ENCODE measurements at regions not wholly inside any gene's neighbourhood (a gene's known extent, or its start where the extent isn't known, plus 50 kb on each side); places are given as distances from the start of the nearest gene placed in this dataset.
"Not testable (repeated sequence)": the region's sequence is repeated elsewhere in the genome, so short reads cannot be mapped to it uniquely, and the experiment has no call there.

DNA sequence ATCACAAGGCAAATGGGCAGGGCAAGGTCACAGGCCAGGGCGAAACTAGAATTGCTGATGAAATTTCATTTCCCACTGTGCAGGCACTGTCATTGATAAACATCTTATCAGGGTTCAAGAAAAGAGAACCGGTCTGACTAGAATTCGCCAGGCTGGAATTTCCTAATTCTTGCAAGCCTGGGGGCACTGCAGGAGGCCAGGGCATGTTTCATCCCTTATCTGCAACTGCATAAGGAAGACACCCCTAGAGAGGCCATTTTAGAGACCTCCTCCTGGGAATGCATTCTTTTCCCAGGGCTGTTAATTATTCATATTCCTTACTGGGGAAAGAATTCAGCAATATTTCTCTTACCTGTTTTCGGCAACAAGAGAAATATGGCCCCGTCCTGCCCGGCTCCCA is 266.2 kb upstream of the CYLC2 start:
- DNase-seq (ENCODE audit: low read depth): no peak

DNA sequence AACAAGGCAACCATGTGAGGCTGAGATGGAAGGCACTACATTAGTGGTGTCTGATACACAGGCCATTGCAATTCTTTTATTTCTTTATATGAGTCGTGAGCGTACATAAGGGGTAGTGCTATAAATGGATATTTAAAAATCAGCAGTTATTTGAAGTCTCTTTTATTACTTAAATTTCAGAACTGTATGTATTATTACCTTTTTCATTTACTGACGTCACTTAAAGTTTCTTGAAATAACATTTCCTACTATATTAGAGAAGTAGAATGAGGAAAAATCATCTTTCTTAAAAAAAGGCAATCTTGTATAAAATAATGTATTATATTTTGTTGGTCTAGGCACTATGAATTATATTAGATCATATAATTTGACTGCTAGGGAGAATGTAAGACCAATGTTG is 280.9 kb upstream of the CYLC2 start:
- DNase-seq (ENCODE audit: low read depth): no peak

DNA sequence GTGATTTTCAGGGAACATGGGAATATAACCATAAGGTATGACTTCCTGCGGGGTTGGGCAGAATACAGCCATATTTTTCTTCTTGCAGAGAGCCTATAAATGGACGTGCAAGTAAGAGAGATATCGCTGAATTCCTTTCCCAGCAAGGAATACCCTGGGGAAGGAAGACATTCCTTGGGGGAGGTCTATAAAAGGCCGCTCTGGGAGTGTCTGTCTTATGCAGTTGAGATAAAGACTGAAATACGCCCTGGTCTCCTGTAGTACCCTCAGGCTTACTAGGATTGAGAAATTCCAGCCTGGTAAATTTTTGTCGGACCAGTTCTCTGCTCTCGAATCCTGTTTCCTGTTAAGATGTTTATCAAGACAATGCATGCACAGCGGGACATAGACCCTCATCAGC is 282.2 kb upstream of the CYLC2 start:
- not testable (repeated sequence) for DNase-seq (ENCODE audit: low read depth)

DNA sequence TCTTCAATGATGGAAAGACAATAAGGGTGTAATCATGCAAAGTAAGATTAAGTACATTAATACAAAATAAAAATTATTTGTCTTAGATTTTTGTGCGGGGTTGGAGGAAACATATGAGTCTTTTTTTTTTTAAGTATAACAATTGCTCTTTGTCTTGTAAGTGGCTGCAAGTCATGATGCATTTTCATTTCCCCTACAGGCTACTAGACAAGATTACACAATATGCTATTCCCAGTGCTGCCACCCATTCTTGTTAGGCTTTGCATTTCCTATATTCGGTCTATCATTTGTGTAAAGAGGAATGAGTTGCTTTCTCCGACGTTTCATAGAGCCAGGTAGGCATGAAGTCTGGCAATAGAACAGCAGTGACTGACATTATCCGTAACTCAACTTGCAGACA is 294.2 kb upstream of the CYLC2 start:
- no peak for DNase-seq (ENCODE audit: low read depth)

DNA sequence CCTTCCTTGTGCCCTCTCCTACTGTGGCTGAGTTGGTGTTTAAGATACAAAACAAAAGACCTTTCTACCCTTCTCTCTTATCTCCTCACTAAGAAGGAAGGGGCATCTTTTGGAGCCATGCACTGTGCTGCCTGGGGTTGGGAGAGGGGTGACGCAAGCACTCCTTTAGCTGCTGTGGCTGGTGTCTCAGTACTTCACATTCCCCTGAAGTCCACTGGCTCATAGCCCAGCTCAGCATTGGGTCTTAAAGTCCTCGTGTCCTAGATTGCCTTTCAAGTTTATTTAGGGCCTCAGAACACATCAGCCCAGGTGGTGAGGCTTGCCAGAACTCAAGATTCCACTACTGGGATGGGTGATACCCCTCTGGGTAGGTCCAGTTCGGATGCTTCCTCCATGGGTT is 325.9 kb upstream of the CYLC2 start:
- peak; percentile 1 for DNase-seq (ENCODE audit: low read depth)

DNA sequence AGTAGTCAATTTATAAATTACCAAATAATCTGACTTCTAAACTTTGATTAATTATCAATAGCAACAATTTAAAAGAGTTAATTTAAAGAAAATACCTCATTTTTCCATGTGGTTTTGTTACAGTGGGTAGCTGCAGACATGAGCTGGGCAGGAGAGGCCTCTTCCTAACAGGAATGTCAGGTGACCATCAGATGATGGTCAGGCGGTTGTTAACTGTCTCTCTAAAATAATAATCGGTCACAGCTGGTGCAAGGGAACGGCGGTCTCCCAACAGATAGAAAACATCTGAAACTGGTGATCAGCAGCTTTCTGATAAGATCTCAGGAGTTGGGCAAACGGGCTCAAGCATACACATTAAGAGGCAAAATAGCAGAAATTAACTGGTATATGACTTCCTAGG is 342.7 kb upstream of the CYLC2 start:
- no peak for DNase-seq (ENCODE audit: low read depth)

DNA sequence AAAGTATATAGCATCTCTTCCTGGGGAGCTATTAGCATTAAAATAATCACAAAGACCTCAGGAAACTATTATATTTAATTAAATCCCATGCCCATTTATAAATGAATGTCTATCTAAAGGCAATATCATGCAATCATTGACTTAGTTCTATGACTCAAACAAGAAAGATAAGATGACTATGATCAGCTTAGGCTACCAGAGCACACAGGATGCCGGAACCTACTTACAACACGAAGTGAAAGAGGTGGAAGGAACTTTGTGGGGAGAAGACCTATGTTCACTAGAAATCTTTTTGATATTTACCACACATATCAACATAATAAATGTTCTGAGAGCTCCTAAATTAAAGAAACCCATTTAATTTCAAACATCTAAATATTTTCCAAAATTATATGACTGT is 344.2 kb upstream of the CYLC2 start:
- no peak for DNase-seq (ENCODE audit: low read depth)

DNA sequence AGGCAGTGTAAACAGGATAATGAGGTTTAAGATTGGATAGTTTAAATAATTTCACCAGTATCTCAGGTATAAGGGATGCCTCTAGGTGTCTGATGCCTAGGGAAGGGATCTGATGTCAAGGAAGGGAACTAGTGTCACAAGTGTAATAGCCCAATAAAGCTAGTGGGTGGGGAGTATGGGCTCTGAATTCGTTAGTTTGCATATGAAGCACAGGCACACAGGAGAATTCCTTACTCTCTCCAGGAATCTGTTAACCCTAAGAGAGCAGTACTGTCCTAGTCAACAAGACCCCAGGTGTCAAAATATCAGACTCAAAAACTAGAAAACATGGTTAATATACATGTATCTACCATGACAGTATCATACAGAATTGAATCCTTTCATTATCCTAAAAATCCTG is 352.5 kb upstream of the CYLC2 start:
- DNase-seq (ENCODE audit: low read depth): no peak

DNA sequence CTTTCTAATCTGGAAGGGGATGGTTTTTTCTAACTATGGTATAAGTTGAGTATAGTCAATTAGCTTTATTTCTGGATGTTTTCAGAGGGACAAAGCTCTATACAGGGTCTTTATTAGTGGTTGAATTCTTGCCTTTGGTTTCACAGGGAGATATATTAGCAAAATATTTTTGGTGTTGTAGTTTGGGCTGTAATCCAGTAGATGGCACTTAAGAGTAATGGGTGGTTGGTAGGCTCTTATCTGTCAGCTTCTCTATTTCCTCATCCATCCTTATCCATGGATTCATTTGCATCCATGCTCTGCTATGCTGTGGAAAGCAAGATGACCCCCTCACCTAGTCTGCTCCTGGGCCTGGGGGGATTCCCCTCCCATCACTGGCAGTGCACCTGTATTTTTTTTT is 363.6 kb upstream of the CYLC2 start:
- peak; percentile 25 for DNase-seq (ENCODE audit: low read depth)

DNA sequence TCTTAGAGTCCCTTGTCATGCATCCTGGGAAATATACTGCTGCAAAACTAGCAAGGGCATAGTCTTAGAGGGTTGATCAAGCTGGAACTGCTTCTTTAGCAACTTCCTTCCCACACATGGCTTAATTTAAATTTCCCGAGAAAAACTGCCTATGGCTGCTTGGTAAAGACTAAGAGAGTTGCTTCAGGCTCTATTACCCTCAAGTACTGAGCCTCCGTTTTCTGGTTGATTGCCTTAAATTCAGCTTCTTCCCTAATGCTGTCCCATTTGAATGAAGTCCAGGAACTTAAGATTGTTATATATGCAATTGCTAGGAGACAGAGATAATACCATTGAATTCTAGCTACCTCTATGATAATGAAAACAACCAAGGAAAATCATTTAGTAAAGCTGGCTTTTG is 385.7 kb upstream of the CYLC2 start:
- DNase-seq (ENCODE audit: low read depth): no peak

DNA sequence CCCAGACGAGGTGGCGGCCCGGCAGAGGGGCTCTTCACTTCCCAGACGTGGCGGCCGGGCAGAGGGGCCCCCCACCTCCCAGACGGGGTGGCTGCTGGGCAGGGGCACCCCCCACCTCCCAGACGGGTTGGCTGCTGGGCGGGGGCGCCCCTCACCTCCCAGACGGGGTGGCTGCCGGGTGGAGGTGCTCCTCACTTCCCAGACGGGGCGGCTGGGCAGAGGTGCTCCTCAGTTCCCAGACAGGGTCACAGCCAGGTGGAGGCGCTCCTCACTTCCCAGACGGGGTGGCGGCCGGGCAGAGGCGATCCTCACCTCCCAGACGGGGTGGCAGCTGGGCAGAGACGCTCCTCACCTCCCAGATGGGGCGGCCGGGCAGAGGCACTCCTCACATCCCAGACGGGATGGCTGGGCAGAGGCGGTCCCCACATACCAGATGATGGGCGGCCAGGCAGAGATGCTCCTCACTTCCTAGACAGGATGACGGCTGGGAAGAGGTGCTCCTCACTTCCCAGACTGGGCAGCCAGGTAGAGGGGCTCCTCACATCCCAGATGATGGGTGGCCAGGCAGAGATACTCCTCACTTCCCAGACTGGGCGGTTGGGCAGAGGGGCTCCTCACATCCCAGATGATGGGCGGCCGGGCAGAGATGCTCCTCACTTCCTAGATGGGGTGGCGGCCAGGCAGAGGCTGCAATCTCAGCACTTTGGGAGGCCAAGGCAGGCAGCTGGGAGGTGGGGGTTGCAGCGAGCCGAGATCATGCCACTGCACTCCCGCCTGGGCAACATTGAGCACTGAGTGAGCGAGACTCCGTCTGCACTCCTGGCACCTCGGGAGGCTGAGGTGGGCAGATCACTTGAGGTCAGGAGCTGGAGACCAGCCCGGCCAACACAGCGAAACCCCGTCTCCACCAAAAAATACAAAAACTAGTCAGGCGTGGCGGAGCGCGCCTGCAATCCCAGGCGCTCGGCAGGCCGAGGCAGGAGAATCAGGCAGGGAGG is 391.6 kb upstream of the CYLC2 start:
- DNase-seq (ENCODE audit: low read depth): not testable (repeated sequence)

DNA sequence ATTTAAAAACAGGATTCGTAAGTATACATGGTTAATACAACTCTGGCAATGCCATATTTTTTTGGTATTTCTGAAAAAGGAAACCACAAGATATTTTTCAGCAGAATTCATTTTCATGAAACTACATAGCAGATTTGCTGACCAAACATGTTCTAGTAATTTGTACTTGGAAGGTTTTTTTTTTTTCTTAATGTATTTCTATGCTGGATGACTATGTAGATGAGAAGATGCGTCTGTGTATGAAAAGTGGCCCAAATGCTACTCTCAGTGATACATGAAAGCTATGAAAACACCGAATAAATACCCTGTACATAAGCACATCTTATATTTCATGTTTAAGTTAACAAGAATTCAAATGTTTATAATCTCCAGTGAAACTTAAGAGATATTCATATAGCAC is 400.9 kb upstream of the CYLC2 start:
- DNase-seq (ENCODE audit: low read depth): no peak

DNA sequence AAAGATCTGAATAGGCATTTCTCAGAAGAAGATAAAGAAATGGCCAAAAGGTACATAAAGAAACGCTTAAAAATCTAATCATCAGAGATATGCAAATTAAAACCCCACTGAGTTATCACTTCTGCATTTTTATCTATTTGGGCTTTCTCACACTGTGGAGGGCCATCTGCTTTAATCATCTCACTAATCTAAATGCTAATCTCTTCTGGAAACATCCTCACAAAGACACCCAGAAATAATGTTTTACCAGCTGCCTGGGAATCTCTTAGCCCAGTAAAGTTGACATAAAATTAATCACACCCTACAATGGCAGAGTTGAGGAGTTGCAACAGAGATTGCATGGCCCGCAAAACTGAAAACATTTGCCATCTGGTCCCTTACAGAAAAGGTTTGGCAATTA is 407.9 kb upstream of the CYLC2 start:
- DNase-seq (ENCODE audit: low read depth): no peak

DNA sequence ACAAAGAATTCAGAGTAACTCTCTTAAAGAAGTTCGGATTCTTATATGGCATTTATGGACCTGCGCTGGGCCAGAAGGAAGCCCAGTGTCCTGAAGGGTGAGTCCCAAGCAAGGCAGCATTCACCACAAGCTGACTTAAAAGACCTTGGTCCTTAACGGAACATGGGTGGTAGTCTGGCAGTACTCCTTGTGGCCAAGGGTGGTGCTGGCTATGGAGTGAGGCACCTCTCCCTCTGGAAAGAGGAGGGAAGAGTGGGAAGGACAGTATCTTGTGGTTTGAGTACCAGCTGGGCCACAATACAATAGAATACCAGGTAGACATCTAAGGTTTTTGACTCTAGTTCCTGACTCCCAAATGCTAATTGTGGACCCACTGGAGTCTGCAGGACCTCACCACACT is 425.7 kb upstream of the CYLC2 start:
- no peak for DNase-seq (ENCODE audit: low read depth)

DNA sequence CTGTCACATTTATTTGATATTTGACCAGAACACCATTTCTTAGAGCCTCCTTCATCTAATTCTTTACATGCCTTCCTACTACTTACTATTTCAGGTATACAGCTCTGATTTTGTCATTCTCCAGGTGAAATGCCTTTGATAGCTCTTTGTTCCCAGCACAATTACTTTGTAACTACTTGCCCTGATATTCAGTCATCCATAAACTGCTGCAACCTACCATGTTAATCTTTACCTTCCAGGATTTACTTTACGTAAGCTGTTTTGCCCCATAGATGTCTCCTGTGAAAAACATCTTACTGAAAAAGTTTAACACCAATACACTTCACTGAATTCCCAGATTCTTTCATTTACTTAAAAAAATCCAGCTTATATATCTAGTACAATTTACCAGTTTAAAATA is 443.8 kb upstream of the CYLC2 start:
- DNase-seq (ENCODE audit: low read depth): no peak

DNA sequence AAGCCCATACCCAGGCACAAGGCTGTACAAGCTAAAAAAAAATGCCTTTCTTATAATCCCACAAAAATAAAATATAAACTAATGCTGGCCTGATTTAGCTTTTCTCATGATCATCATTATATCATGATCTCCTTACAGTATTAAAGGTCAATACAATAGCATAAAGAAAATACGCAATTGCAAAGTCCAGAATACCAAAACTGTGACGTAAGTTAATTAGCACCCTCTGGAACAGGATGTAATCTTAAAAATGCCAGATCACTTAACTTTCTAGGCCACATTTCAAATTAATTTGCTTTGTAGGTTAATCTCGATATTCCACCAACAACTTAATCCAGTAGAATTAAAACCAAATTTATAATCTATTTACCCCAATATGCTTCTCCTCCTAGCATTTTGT is 444.2 kb upstream of the CYLC2 start:
- DNase-seq (ENCODE audit: low read depth): no peak

DNA sequence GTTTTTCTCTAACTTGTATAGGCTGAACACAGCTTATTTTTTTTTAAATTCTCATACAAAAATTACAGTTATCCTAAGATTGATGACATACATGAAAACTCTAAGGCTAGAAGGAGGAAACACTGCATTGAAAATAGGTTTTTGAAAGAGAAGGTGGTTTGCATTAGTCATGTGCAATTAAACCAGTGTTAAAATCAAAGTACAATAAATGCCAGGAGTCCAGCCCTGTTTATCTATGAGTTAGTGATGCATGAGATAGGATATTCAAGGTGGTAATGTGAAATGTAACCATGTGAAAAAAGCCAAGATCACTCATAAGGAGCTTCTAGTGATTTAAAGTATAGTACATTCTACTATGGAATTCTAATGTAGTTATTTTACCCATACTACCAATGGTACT is 444.9 kb upstream of the CYLC2 start:
- no peak for DNase-seq (ENCODE audit: low read depth)

DNA sequence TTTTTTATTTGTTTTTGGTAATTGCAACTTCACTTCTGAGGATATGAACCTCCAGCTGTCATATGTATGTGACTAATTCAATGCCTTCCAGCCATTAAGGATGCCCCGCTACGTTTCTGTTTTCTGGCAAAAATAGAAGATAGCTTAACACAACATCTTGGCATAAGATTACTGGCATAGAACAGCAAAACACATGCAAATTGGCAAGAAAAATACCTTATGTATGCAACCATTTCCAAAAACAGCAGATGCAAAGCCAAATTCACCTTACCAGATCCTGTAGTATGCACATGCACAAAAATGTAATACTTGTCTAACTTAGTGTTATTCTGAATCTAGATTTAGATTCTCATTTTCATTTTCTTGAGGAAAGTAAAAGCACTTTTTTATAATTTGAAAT is 461.1 kb upstream of the CYLC2 start:
- DNase-seq (ENCODE audit: low read depth): no peak

DNA sequence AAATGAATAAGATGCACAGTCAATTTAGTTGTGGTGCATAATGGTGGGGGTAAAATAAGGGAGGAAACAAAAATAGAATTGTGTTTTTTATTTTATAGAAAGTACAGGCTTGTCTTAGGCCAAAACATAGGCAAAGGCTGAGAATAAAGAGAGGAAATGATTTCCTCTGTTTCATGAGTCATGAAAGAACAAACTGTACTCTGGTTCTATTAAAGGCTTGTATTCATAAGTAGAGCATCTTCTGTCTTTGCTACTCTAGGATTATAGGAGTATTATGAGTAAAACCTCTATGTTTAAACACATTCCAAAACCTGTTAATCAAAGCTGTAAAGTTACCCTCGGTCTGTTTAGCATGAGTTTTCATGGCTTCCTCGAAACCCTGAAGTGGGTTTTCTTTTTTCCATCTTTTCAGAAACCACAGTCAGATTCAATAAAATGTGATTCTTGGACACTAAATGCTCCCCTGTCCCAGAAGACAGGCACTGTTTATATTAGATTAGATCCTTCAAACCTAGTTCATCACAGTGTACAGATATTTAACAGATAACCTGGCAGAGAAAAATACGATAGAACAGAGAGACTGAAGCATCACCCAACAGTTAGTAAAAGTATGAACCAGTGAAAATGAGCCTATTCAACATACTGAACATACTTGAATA is 473.9 kb upstream of the CYLC2 start:
- DNase-seq (ENCODE audit: low read depth): peak; percentile 80

DNA sequence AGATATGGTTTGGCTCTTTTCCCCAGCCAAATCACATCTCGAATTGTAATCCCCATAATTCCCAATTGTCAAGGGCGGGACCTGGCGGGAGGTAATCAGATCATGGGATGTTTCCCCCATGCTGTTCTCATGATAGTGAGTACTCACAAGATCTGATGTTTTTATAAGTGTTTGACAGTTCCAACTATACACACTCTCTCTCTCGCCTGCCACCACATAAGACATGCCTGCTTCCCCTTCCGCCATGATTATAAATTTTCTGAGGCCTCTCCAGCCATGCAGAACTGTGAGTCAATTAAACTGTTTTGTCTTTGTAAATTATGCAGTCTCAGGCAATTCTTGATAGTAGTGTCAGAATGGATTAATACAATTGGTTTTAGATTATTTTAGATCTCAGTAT is 475.7 kb upstream of the CYLC2 start:
- no peak for DNase-seq (ENCODE audit: low read depth)

DNA sequence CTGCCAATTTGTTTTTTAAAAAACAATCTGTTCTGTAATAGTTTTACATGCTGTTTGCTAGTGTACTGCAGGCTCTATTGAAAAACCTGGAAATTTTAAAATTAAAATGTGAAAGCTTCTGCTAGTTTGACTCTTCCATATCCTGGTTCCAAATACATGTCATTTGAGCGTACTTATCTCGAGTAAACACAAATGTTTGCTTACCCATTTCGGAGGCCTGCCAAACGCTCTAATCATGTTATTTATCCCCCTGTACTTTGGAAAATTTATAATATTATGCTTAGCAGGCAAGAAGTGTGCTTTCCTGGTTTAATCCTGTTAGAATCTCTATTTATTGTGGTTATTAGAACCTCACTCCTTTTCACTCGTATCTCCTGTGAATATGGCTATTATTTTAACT is 476.8 kb upstream of the CYLC2 start:
- DNase-seq (ENCODE audit: low read depth): no peak

DNA sequence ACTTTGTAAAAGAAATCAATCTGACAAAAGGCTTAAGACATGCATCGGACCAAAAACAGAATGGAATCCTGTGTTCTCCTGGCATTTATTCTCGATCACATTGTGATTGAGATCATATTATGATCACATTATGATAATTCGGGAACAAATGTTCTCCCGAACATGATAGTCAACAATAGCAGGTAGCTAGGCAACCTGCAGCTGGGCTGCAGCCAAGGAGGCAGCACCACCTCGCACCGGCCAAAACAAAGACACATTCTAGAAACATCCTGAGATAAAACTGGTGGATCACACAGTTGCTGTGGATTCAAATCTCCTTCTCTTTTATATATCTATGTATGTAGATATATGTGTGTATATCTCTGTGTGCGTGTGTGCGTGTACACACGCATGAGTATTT is 480.6 kb upstream of the CYLC2 start:
- no peak for DNase-seq (ENCODE audit: low read depth)

DNA sequence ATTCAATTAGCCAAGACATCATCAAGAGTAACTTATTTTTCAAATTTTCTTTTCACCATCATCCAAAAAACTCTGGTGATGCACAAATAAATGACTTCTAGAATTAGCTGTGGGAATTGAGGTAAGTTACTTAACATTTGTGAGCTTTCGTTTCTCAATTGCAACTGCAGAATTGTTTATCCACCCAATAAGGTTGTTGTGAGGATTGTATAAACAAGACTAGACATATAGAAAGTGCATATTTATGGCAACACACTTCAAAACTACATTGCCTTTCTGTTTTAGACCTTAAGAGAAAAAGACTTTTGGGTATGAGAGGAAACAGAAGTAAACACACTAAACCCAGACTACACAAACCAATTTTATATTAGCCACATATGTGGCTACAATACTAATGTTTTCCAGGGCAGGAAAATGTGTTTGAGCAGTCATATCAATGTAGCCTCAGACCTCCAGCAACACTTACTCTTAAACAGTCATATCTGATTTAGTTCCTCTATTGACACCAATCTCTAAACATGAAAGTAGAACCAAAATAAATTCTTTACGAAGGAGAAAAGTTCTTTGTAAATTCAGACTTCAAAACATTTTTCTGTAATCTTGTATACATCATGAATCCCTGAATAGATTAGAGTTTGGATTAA is 488.0 kb upstream of the CYLC2 start:
- DNase-seq (ENCODE audit: low read depth): no peak
